AG09309 (cell line): ENCODE measurements at regions not wholly inside any gene's neighbourhood (a gene's known extent, or its start where the extent isn't known, plus 50 kb on each side); places are given as distances from the start of the nearest gene placed in this dataset.

Experiments
- DNase-seq: peaks from one replicate; pipeline ENCODE4 v3.0.0-alpha.2; 2010; ENCODE audit warnings: low read depth
- H3K4me3 ChIP-seq: 2 replicates; pipeline ENCODE4 v1.5.1; 2011; ENCODE audit warnings: mild to moderate bottlenecking, low read depth, low read length, moderate library complexity; ENCODE audit not compliant: control insufficient read depth
- TF ChIP-seq, protein P1 (sequence below): IDR thresholded peaks from 2 replicates; pipeline ENCODE4 v1.5.1; 2011; ENCODE audit warnings: mild to moderate bottlenecking, low read depth, low read length, inconsistent platforms; ENCODE audit not compliant: insufficient read depth, control insufficient read depth; ENCODE audit errors: missing control alignments

GRCh38 chr13:110773480-110773879 lies 60.0 kb downstream of the ING1 start:
- DNase-seq, result no peak
- no peak overlapping the region for H3K4me3 ChIP-seq
- TF ChIP-seq, protein P1, sequence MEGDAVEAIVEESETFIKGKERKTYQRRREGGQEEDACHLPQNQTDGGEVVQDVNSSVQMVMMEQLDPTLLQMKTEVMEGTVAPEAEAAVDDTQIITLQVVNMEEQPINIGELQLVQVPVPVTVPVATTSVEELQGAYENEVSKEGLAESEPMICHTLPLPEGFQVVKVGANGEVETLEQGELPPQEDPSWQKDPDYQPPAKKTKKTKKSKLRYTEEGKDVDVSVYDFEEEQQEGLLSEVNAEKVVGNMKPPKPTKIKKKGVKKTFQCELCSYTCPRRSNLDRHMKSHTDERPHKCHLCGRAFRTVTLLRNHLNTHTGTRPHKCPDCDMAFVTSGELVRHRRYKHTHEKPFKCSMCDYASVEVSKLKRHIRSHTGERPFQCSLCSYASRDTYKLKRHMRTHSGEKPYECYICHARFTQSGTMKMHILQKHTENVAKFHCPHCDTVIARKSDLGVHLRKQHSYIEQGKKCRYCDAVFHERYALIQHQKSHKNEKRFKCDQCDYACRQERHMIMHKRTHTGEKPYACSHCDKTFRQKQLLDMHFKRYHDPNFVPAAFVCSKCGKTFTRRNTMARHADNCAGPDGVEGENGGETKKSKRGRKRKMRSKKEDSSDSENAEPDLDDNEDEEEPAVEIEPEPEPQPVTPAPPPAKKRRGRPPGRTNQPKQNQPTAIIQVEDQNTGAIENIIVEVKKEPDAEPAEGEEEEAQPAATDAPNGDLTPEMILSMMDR, result no peak

- no peak overlapping the region for H3K4me3 ChIP-seq
- DNase-seq, result no peak
- TF ChIP-seq, protein P1, result no peak
Measured at GRCh38 chr13:110774051-110774450, 60.6 kb downstream of the ING1 start.

- DNase-seq, result no peak
- H3K4me3 ChIP-seq, result no peak overlapping the region
- TF ChIP-seq, protein P1, result no peak
Measured at GRCh38 chr13:110774490-110774889, 61.0 kb downstream of the ING1 start.

GRCh38 chr13:110775576-110775975 lies 62.1 kb downstream of the ING1 start:
- H3K4me3 ChIP-seq, result no peak overlapping the region
- TF ChIP-seq, protein P1, result no peak
- DNase-seq, result no peak

GRCh38 chr13:110777251-110777820 lies 63.8 kb downstream of the ING1 start:
- H3K4me3 ChIP-seq, result no peak overlapping the region
- no peak for DNase-seq
- TF ChIP-seq, protein P1, result no peak

GRCh38 chr13:110779022-110779421 lies 65.5 kb downstream of the ING1 start:
- no peak for DNase-seq
- TF ChIP-seq, protein P1, result no peak

DNA sequence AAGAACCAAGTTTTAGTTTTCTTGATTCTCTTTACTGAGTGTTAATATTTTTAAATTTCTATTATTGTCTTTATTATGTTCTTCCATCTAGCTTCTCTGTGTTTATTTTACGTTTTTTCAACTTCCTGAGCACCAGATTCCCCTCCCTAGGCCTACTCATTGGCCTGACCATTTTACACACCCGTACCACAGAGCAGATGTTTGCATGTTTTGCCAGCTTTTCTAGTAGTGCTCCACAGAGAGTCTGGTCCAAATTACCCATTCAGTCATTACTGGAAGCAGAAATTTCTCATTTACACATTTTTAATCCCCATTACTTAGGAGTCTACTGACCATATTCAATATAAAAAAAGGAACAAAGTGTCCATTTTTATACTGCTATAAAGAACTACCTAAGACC lies 66.9 kb downstream of the ING1 start:
- no peak for DNase-seq
- H3K4me3 ChIP-seq, result no peak overlapping the region
- TF ChIP-seq, protein P1, result no peak

More at GRCh38 chr13:110779022-110779421, 65.5 kb downstream of the ING1 start:
- H3K4me3 ChIP-seq, result no peak overlapping the region
